ENCODE measurements at regions not wholly inside any gene's neighbourhood (a gene's known extent, or its start where the extent isn't known, plus 50 kb on each side); places are given as distances from the start of the nearest gene placed in this dataset.
"Not testable (repeated sequence)": the region's sequence is repeated elsewhere in the genome, so short reads cannot be mapped to it uniquely, and the experiment has no call there.

DNA sequence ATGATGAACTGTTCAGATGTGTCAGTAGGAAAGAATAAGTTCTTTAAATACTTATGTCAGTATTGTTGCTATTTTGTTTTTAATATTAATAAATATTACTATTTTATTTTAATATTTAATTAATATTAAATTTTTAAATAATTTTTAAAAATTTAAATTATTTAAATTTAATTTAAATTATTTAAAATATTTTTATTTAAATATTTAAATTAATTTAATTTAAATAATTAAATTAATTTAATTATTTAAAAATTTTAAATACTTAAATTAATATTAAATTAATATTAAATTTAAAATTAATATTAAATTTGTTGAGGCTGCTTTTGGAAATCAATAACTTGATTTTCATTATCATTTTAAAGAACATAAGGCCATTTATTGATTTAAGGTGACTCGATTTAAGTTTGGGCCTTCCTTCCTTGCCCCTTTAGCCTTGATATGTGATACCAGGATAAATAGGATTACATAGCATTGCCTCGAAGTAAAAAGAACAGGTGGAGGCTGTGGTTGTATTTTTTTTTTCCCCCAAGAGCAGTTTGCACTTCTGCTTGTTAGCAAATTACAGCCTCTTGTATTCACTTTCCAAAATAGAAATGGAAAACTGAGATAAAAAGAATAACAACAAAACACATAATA, 915.2 kb downstream of the TTLL7 start:
- H3K27ac Mint-ChIP-seq: no peak overlapping the region
- H3K9me3 Mint-ChIP-seq: peaks cover 3% of the 10 kb centered on the region
- H3K4me1 Mint-ChIP-seq (ENCODE audit: low read depth): no peaks in the 10 kb centered on the region
- H3K4me3 Mint-ChIP-seq: no peak overlapping the region
- no peaks in the 10 kb centered on the region for H3K36me3 Mint-ChIP-seq (ENCODE audit: low read depth)
- H3K27me3 Mint-ChIP-seq (ENCODE audit: low read depth): no peaks in the 10 kb centered on the region

DNA sequence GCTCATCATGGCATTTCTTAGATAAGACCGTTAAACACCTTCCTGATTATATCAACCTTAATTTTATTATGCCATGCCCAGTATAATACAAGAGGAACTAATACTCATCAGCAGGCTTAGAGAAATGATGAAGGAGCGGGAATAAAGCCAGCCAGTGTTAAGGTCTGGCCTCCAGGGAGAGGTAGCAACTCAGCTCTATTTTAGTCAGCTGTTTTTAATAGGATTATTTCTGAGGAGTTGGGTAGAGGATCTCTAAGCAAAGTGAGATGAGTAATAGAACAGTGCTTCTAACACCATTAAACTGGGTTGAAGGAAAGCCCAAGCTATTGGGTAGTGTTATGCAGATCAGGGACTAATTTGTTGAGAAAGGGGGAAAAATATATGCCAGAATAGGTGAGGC, 921.5 kb downstream of the TTLL7 start:
- no peaks in the 10 kb centered on the region for H3K9me3 Mint-ChIP-seq
- no peaks in the 10 kb centered on the region for H3K27me3 Mint-ChIP-seq (ENCODE audit: low read depth)
- H3K36me3 Mint-ChIP-seq (ENCODE audit: low read depth): no peaks in the 10 kb centered on the region
- H3K4me1 Mint-ChIP-seq (ENCODE audit: low read depth): no peaks in the 10 kb centered on the region
- no peak overlapping the region for H3K27ac Mint-ChIP-seq
- no peak overlapping the region for H3K4me3 Mint-ChIP-seq

DNA sequence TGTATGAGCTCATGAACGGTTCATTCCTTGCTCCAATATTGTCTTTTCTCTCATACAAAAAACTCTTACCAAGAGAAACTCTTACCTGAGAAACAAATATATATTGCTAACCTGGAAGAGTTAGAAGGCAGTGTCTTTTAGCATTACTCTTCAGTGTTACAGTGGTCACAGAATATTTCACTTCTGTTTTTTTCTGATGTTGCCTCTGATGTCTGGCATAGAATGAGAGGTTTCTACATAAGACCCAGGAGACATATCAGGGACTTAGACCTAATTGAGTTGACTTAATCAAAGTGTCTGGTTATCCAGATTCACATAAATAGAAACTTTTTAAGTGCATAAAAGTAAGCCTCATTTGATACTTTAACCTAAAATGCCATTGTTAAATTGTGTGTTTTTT, 923.8 kb downstream of the TTLL7 start:
- Mint-ChIP-seq H3K27me3 (ENCODE audit: low read depth) (no peaks in the 10 kb centered on the region), H3K9me3 (no peaks in the 10 kb centered on the region), H3K36me3 (ENCODE audit: low read depth) (no peaks in the 10 kb centered on the region), H3K27ac (no peak overlapping the region), H3K4me3 (no peak overlapping the region), H3K4me1 (ENCODE audit: low read depth) (no peaks in the 10 kb centered on the region)

DNA sequence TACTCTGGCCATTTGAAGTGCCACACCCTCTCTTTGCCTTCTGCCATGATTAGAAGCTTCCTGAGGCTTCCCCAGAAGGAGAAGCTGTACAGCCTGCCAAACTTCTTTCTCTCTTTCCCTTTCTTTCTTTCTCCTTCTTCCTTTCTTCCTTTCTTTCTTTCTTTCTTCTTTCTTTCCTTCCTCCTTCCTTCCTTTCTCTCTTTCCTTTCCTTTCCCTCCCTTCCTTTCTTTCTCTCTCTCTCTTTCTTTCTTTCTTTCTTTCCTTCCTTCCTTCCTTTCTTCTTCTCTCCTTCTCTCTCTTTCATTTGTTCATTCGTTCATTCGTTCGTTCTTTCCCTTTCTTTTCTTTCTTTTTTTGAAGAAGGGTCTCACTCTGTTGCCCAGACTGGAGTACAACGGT, 931.0 kb downstream of the TTLL7 start:
- Mint-ChIP-seq H3K36me3 (ENCODE audit: low read depth) (no peaks in the 10 kb centered on the region), H3K4me1 (ENCODE audit: low read depth) (peaks cover 7% of the 10 kb centered on the region), H3K9me3 (peaks cover 3% of the 10 kb centered on the region), H3K4me3 (no peak overlapping the region), H3K27me3 (ENCODE audit: low read depth) (no peaks in the 10 kb centered on the region), H3K27ac (no peak overlapping the region)

DNA sequence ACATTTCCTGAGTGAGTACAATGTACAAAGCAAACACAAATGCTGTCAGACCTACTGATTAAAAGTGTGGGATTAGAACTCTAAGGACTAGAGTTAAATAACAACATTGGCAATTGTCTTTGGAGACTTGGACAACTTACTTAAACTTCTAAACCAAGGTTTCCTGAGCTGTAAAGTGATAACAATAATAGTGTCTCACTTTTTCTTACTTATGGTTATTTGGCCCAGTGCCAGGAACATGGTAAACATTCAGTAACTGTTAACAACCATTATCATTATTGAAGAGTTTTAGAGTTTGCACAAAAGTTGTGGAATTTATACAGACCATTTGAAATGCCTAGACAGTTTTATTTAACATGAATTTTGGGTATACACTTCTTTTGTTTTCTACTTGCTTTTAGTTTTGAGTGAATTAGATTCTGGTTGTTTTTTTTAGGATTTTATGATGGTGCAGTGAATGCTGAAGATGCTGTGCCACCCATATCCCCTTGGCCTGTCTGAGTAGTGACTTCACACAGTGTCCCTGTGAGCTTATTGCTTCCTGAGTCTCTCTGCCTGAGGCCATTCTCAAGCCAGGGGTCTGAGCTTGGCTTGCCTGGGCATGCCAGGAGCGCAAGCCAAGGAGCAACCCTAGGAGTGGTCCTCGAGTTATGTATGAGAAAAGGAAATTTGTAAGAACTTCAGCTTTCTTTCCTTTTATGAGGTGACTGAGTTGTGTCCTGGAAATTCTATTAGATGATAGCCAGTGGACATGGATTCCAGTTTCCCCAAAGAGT, 932.8 kb downstream of the TTLL7 start:
- Mint-ChIP-seq H3K4me1 (ENCODE audit: low read depth) (peaks cover 7% of the 10 kb centered on the region), H3K27ac (no peak overlapping the region), H3K4me3 (no peak overlapping the region), H3K27me3 (ENCODE audit: low read depth) (no peaks in the 10 kb centered on the region), H3K36me3 (ENCODE audit: low read depth) (no peaks in the 10 kb centered on the region), H3K9me3 (peaks cover 3% of the 10 kb centered on the region)

DNA sequence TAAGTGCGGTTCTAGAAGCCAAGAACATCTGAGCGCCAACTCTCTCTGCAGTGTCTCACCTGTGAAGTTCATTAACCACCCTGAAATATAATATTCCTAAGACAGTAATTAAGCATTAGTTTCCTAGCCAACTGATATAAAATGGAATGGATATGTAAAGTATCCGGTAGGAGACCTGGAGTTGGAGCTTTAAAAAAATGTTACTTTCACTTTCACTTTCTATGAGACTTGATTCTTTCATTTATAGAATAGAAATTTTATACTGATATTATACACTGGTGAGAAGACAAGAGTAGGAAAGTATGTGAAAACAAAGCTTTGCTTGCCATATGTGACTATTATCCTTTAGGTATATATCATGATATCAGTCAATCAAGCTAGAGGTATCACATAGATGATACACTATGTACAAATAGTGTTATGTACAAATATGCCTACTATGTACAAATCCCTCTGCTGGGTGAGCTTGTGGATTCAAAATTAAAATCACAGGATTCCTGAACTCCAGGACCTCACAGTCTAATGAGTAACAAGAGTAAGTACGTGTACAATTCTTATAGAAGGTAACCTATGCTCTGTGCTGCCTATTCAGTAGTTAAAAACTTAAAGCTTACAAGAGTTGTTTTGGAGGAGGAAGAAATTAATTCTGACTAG, 934.2 kb downstream of the TTLL7 start:
- peaks cover 3% of the 10 kb centered on the region for H3K9me3 Mint-ChIP-seq
- H3K4me3 Mint-ChIP-seq: no peak overlapping the region
- H3K27me3 Mint-ChIP-seq (ENCODE audit: low read depth): no peaks in the 10 kb centered on the region
- peaks cover 7% of the 10 kb centered on the region for H3K4me1 Mint-ChIP-seq (ENCODE audit: low read depth)
- no peak overlapping the region for H3K27ac Mint-ChIP-seq
- no peaks in the 10 kb centered on the region for H3K36me3 Mint-ChIP-seq (ENCODE audit: low read depth)

DNA sequence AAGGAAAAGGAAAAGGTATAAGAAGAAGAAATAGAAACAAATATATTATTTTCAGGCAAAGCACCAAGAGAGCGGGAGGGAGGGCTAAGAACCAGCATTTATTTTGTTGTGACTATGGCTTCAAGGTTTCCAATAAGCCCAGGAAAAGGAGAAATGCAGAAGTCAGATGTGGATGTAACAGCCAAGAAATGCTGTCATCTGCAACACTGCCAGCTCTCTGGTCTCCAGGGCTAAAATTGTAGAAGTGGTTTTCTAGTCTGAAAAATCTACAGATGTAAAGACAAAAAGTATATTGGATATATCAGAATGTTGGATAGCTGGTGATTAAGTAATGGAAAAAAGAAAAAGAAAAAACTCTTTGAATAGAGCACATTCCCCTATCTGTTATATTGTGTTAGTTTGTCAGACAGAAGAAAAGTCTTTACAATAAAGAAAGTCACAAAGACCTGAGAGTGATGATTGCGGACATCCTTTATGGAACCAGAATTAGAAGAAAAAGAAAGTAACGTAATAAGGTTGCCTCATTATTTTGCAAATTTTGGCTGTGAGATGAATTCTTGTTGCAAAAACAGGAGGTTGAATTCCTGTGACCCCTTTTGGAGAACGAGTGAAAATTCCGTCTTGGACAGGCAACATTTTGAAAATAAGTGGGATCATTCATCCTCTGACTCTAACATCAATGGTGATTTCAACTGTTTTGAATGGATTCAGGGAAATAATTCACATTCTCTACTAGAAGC, 938.1 kb downstream of the TTLL7 start:
- no peak overlapping the region for H3K27ac Mint-ChIP-seq
- no peak overlapping the region for H3K4me3 Mint-ChIP-seq
- H3K27me3 Mint-ChIP-seq (ENCODE audit: low read depth): no peaks in the 10 kb centered on the region
- no peaks in the 10 kb centered on the region for H3K36me3 Mint-ChIP-seq (ENCODE audit: low read depth)
- no peaks in the 10 kb centered on the region for H3K9me3 Mint-ChIP-seq
- H3K4me1 Mint-ChIP-seq (ENCODE audit: low read depth): peaks cover 7% of the 10 kb centered on the region

DNA sequence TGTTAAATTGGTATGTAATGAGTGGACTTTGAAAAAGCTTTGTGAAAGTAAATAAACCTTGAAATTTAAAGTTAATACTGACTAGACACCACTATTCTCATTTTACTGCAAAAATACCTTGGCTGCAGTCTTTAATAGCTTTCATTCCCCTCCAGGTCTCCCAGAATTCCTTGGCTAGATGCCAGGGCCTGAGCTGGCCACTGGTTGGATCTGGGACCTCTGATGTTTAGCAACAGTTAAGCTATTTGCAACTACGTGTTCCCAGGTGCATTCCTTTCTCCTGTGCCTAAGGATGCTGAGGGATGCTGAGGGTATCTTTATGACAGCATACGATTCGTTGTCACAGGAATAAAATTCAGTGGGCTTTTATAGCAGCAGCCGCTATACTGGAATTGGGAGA, 938.7 kb downstream of the TTLL7 start:
- Mint-ChIP-seq H3K27ac (no peak overlapping the region), H3K27me3 (ENCODE audit: low read depth) (no peaks in the 10 kb centered on the region), H3K4me1 (ENCODE audit: low read depth) (peaks cover 7% of the 10 kb centered on the region), H3K4me3 (no peak overlapping the region), H3K9me3 (peaks cover 3% of the 10 kb centered on the region), H3K36me3 (ENCODE audit: low read depth) (no peaks in the 10 kb centered on the region)

DNA sequence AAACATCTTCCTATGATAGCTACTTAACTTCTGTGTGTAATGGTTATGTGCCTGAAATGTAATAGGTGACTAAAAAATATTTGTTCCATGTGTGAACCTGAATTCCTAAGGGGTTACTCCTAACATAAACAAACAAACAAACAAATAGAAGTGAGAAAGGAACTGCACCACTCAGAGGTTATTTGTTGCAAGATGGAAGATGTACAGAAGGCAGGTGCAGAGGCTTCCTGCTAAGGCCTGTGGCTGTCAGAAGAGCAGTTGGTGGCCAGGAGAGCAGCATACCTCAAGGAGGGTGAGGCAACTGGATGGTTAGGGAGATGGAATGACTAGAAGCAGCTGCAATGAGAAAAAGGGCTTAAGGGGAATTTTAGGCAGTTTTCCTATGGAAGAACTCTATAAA, 940.6 kb downstream of the TTLL7 start:
- Mint-ChIP-seq H3K4me1 (ENCODE audit: low read depth) (no peaks in the 10 kb centered on the region), H3K27me3 (ENCODE audit: low read depth) (no peaks in the 10 kb centered on the region), H3K36me3 (ENCODE audit: low read depth) (no peaks in the 10 kb centered on the region), H3K9me3 (peaks cover 3% of the 10 kb centered on the region), H3K27ac (no peak overlapping the region), H3K4me3 (no peak overlapping the region)

DNA sequence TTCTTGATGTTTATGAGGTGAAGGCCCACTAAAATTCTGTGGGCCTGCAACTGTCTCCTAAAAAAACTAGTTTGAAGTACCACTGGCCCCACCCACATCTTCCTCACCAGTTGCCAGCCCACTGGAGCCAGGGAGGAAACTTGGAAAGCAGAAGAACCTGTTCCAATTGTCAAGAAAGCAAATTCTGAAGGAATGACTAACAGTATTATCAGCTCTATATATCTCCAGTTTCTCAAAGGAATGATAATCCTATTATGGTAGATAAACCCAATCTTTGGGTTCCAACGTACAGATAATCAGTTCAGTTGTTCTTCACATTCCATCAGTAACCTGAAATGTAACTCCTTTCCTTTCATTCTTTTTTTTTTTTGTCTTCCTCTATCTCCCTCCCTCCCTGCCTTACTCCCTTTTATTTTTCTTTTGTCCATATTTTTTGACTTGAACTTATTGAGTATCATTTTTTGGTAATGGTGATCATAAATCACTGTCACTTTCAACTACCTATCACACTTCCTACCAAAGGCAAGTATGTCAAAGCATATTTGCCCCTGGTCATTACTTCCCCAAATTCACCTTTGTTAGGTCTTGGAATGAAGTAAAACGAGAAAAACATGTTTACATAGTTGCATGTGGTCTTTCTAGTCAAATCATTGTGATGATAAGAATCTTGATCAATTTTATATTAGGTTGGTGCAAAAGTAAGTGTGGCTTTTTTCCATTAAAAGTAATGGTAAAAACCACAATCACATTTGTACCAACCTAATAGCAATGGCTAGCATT, 943.4 kb downstream of the TTLL7 start:
- Mint-ChIP-seq H3K36me3 (ENCODE audit: low read depth) (no peaks in the 10 kb centered on the region), H3K27me3 (ENCODE audit: low read depth) (no peaks in the 10 kb centered on the region), H3K4me1 (ENCODE audit: low read depth) (no peaks in the 10 kb centered on the region), H3K27ac (no peak overlapping the region), H3K9me3 (peaks cover 8% of the 10 kb centered on the region), H3K4me3 (no peak overlapping the region)

DNA sequence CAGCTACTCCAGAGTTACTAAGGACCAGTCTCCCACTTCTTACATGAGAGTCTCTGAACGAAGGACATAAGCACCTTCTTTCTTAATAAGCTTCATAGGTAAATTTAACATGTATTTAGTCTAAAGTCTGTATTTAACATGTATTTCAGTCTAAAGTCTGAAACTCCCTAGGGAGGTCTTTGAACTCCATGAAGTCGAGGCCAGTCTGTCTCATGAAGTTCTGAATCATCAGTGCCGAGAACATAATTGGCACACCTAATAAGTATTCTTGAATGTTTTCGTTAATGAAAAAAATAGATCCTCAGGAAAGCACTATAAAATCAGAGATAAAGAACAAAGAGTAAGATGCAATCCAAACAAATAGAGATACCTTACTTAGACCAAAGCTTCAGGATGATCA, 945.5 kb downstream of the TTLL7 start:
- no peaks in the 10 kb centered on the region for H3K27me3 Mint-ChIP-seq (ENCODE audit: low read depth)
- no peaks in the 10 kb centered on the region for H3K36me3 Mint-ChIP-seq (ENCODE audit: low read depth)
- H3K9me3 Mint-ChIP-seq: peaks cover 14% of the 10 kb centered on the region
- no peaks in the 10 kb centered on the region for H3K4me1 Mint-ChIP-seq (ENCODE audit: low read depth)
- H3K27ac Mint-ChIP-seq: no peak overlapping the region
- H3K4me3 Mint-ChIP-seq: no peak overlapping the region

DNA sequence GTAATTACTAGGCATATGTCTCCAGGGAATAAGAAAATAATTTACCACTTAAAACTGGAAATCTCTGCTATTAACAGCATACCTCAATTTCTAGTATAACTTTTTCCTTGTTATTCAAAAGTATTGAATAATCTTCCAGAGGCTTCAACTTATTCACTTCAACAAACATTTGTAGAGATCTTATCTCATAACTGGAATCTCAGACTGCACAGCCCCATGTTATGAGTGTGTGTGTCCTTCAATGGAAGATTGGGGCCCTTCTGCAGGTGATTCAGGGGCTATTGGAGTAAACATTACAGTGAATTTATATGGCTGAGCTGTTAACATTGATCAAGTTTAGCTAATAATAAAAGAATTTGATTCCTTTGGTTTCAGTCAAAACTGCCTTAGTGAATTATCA, 946.1 kb downstream of the TTLL7 start:
- Mint-ChIP-seq H3K27me3 (ENCODE audit: low read depth) (no peaks in the 10 kb centered on the region), H3K4me1 (ENCODE audit: low read depth) (no peaks in the 10 kb centered on the region), H3K27ac (no peak overlapping the region), H3K4me3 (no peak overlapping the region), H3K36me3 (ENCODE audit: low read depth) (no peaks in the 10 kb centered on the region), H3K9me3 (peaks cover 14% of the 10 kb centered on the region)

DNA sequence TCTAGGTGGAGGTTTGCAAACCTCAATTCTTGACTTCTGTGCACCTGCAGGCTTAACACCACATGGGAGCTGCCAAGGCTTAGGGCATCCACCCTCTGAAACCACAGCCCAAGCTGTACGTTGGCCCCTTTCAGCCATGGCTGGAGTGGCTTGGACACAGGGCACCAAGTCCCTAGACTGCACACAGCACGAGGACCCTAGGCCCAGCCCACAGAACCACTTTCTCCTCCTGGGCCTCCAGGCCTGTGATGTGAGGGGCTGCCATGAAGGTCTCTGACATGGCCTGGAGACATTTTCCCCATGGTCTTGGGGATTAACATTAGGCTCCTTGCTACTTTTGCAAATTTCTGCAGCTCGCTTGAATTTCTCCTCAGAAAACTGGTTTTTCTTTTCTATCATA, 947.9 kb downstream of the TTLL7 start:
- not testable (repeated sequence) for H3K27ac Mint-ChIP-seq; H3K4me1 Mint-ChIP-seq (ENCODE audit: low read depth); H3K36me3 Mint-ChIP-seq (ENCODE audit: low read depth); H3K27me3 Mint-ChIP-seq (ENCODE audit: low read depth); H3K4me3 Mint-ChIP-seq
- H3K9me3 Mint-ChIP-seq: peaks cover 14% of the 10 kb centered on the region

DNA sequence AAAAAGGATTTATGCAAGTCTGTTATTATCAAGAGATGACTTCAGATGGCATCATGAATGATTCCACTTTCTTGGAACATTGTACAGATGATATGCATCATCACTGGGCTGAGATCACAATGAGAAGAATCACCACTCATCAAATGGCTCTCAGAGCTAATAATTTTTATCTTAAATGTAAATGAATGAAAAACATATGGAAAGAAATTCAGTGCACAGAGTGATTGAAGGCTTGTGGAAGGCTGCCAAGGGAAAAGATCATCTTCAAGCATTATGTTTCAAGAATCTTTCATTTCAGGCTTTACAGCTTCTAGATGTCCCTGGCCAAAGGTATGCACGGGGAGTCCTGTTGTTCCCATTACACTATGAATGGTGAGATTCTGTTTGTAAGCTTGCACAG, 955.7 kb downstream of the TTLL7 start:
- H3K36me3 Mint-ChIP-seq (ENCODE audit: low read depth): no peaks in the 10 kb centered on the region
- H3K27ac Mint-ChIP-seq: no peak overlapping the region
- H3K9me3 Mint-ChIP-seq: no peaks in the 10 kb centered on the region
- H3K27me3 Mint-ChIP-seq (ENCODE audit: low read depth): no peaks in the 10 kb centered on the region
- H3K4me1 Mint-ChIP-seq (ENCODE audit: low read depth): no peaks in the 10 kb centered on the region
- H3K4me3 Mint-ChIP-seq: no peak overlapping the region

Measured in T-helper 1 cell treated with Interleukin-12 subunit alpha and Interleukin-12 subunit beta and Interleukin-4 antibody, amounts not matched to agents 30 μg/mL and 1 μg/mL, for 36 hours (primary cell).